NCI-H146 (cell line): ENCODE measurements at regions not wholly inside any gene's neighbourhood (a gene's known extent, or its start where the extent isn't known, plus 50 kb on each side); places are given as distances from the start of the nearest gene placed in this dataset.
"Not testable (repeated sequence)": the region's sequence is repeated elsewhere in the genome, so short reads cannot be mapped to it uniquely, and the experiment has no call there.

Source experiments
- DNase-seq: peaks from one replicate; lab custom pipeline; 2025; lab: John Stamatoyannopoulos, UW

DNA sequence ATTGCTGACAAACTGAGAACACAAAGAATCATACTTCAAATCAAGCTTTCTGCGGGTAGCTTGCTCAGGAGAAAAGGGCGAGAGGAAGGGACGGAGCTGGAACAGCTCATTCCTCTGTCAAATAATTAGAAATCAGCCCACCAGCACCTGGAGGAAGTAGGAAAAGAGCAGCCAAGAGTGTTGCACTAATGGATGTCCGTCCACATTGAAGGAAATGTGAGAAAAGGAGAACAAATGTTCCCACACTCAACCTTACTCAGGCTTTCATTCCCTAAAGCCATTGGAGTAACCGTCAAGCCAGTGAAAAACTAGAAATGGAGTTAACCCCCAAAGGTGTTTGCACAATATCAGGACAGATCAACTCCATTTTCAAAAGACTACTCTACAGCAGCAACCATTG is 233.0 kb upstream of the PRKD1 start:
- no peak for DNase-seq

DNA sequence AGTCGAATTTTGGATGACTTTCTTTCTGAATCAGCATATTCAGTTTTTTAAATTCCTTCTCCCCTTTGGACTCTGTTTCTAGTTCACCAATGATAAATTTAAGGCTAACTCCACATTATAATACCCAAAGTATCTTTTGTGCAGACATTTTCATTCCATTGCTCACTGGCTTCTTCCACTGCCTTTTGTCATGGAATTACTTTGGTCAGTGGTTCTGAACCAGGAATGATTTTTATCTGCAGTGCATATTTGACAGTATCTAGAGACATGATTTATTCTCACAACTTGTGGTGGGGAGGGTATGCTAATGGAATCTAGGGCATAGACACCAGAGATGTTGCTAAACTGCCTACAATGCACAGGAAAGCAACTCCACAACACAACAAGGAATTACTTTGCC is 234.4 kb upstream of the PRKD1 start:
- DNase-seq = no peak

- no peak for DNase-seq
Measured at GRCh38 chr14:30165255-30165654, 237.6 kb upstream of the PRKD1 start.

GRCh38 chr14:30177781-30178180 is 250.1 kb upstream of the PRKD1 start:
- no peak for DNase-seq

- DNase-seq = no peak
Measured at GRCh38 chr14:30179381-30180130, 251.9 kb upstream of the PRKD1 start.

- DNase-seq = no peak
Measured at GRCh38 chr14:30180219-30180618, 252.6 kb upstream of the PRKD1 start.

GRCh38 chr14:30185832-30186231 is 258.2 kb upstream of the PRKD1 start:
- no peak for DNase-seq

- DNase-seq = no peak
Measured at GRCh38 chr14:30191639-30192279, 264.1 kb upstream of the PRKD1 start.

GRCh38 chr14:30193101-30193500 is 265.5 kb upstream of the PRKD1 start:
- DNase-seq = no peak

DNA sequence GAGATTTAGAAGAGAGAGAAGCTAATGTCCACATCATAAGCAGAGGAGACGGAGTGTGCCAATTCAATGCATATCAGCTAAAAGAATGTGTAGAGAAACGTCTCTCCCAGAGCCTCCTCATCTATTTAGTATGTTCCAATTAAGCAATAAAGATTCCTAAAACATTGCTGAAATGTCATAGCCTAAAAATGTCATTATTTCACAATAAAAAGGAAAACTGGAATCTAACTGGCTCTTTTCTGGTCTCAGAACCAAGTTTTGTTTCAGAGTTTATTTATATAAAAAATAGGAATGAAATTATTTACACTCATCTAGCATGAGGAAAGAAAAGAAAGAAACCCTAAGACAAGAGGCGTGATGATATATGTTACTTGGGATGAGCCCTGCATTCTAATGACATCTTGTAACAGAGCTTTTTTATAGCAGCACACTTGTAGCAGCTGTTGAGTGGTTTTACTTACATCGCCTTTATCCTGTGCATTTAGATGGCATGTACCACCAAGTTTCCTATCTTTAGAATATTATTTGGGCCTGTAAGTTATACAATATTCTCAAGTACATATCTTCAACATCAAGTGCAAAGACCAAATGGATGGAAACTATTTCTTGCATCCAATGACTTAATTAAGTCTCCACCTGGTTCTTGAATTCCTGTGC is 266.3 kb upstream of the PRKD1 start:
- no peak for DNase-seq

DNA sequence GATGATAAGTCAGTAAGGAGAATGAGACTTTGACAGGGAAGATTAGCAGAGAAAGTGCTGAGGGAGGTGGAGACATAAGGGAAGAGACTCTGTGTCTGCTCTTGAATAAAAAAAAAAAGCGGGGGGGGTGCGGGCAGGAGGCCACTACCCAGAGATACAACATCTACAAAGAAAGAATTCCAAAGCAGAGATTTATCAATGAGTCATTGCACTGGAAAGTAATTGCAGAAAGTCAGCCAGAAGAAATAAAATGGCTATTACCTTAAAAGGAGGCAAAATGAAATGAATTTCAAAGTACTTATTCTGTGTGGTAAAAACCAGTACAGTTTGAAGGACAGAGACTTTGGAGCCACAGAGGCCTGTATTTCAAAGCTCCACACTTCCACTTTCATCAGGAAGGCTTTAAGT is 267.1 kb upstream of the PRKD1 start:
- DNase-seq = no peak

GRCh38 chr14:30195941-30196340 is 268.3 kb upstream of the PRKD1 start:
- DNase-seq = no peak

DNA sequence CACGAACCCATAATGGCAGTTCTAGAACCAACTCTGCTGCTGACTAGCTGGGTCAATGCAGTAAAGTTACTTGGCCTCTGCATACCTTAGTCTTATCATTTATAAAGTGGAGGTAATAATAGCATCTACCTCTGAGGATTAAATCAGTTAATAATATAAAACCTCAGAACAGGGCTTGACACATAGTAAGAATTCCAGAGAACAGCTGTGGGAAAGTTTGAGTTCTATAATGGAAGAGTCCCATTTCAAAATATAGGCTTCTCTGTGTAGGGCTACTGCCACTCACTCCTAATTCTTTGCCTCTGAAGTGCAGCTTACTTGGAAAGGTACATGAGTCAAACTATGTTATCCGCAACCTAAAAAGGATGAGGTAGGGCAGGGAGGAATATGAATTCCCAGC is 269.2 kb upstream of the PRKD1 start:
- no peak for DNase-seq

GRCh38 chr14:30198720-30199119 is 271.1 kb upstream of the PRKD1 start:
- DNase-seq = not testable (repeated sequence)

- no peak for DNase-seq
Measured at GRCh38 chr14:30204431-30204980, 276.9 kb upstream of the PRKD1 start.

DNA sequence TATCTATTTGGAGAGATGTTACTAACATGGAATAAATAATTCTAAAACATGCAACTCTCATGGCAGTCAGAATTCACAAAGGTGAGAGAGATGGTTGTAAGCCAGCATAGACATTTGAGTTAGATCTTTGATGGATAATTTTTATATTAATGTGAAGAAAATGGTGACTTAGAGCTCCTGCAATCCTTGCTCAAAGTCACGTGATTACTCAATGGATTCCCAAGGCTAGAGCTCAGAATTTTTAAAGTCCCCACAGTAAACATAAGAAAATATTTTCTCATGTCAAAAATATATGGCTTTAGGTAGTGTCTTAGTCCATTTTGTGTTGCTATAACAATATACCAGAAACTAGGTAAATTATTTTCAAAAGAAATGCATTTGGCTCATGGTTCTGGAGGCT is 281.5 kb upstream of the PRKD1 start:
- DNase-seq = no peak

DNA sequence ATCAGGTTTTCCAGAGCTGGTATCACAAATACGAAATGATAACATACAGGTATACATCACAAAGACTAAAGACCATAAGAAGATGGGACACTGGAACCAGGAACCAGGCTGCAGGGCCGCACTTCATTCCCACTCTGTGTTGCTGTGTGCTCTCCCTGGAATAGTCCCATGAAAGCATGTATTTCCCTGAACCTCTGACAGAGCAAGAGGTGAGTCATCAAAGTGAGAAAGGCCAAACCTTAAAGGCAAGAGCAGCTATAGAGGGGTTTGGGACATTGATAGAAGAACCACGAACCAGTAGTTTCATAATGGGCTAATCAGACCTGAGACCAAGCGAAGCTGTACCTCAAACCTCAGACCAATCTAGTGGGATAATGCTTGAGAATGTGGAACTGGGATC is 283.0 kb upstream of the PRKD1 start:
- DNase-seq = no peak

DNA sequence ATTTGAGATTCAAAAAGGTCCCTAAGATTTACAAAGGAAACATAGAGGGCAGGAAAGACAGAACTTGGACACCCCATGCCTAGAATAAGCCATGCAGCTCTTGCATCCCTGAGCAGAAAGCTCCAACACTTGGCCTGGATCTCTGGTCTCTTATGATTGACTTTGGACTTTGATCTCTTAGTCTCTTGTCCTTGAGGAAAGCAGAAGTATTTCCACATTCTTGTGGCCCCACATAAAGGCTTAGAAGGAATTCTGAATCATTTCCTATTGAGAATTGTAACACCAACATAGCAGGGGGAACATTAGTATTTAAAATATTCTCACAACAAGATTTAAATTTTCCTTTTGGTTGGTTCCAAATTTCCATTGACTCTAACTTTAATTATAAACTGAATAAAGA is 283.7 kb upstream of the PRKD1 start:
- DNase-seq = no peak

- no peak for DNase-seq
Measured at GRCh38 chr14:30214014-30214413, 286.4 kb upstream of the PRKD1 start.

GRCh38 chr14:30214461-30215090 is 286.9 kb upstream of the PRKD1 start:
- DNase-seq = peak; percentile 61

- DNase-seq = no peak
Measured at GRCh38 chr14:30218907-30219306, 291.3 kb upstream of the PRKD1 start.

- DNase-seq = peak; percentile 6
Measured at GRCh38 chr14:30221546-30221945, 293.9 kb upstream of the PRKD1 start.

DNA sequence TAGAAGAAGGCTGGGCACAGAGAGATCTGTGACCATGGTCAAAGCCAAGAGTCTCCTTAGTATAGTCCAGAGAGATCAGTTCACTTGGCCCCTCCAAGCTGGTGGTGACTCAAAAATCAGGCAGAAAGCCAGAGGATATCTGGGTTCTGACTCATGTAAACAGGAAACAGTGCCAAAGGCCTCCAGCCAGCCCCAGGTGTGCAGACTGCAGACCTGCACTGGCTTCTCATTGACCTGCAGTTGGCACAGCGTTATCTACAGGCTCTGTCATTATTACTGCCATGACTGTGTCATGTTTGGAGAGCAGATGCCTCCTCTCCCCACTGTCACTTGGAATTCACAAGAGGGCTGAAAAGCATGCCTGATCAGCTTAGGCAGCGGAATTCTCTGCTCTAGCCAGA is 295.7 kb upstream of the PRKD1 start:
- DNase-seq = peak; percentile 90
